Smooth muscle cell of the brain vasculature (primary cell): ENCODE measurements at regions not wholly inside any gene's neighbourhood (a gene's known extent, or its start where the extent isn't known, plus 50 kb on each side); places are given as distances from the start of the nearest gene placed in this dataset.
"Not testable (repeated sequence)": the region's sequence is repeated elsewhere in the genome, so short reads cannot be mapped to it uniquely, and the experiment has no call there.

ENCODE experiments used
- DNase-seq: peaks from one replicate; pipeline ENCODE4 v3.0.0-alpha.2; 2012; ENCODE audit warnings: low read depth, low spot score

GRCh38 chr9:1918108-1918507 is 97.0 kb upstream of the SMARCA2 start:
- DNase-seq = no peak

GRCh38 chr9:1918622-1919021 is 96.5 kb upstream of the SMARCA2 start:
- no peak for DNase-seq

GRCh38 chr9:1919229-1919628 is 95.9 kb upstream of the SMARCA2 start:
- no peak for DNase-seq

- no peak for DNase-seq
Observed at GRCh38 chr9:1920386-1920785, 94.8 kb upstream of the SMARCA2 start.

GRCh38 chr9:1922026-1922425 is 93.1 kb upstream of the SMARCA2 start:
- DNase-seq = no peak

GRCh38 chr9:1927546-1927945 is 87.6 kb upstream of the SMARCA2 start:
- DNase-seq = no peak

GRCh38 chr9:1929134-1929533 is 86.0 kb upstream of the SMARCA2 start:
- DNase-seq = no peak

- DNase-seq = no peak
Observed at GRCh38 chr9:1929722-1930244, 85.4 kb upstream of the SMARCA2 start.

- DNase-seq = not testable (repeated sequence)
Observed at GRCh38 chr9:1930245-1930736, 84.9 kb upstream of the SMARCA2 start.

GRCh38 chr9:1938135-1938534 is 77.0 kb upstream of the SMARCA2 start:
- DNase-seq = no peak

GRCh38 chr9:1938675-1939170 is 76.4 kb upstream of the SMARCA2 start:
- no peak for DNase-seq

- DNase-seq = no peak
Observed at GRCh38 chr9:1939466-1939865, 75.7 kb upstream of the SMARCA2 start.

- no peak for DNase-seq
Observed at GRCh38 chr9:1939926-1940368, 75.2 kb upstream of the SMARCA2 start.

- no peak for DNase-seq
Observed at GRCh38 chr9:1941989-1942388, 73.2 kb upstream of the SMARCA2 start.

GRCh38 chr9:1946526-1947283 is 68.4 kb upstream of the SMARCA2 start:
- DNase-seq = no peak

- no peak for DNase-seq
Observed at GRCh38 chr9:1947438-1947837, 67.7 kb upstream of the SMARCA2 start.

GRCh38 chr9:1948541-1948940 is 66.6 kb upstream of the SMARCA2 start:
- DNase-seq = no peak

GRCh38 chr9:1951446-1951845 is 63.7 kb upstream of the SMARCA2 start:
- DNase-seq = no peak

- DNase-seq = no peak
Observed at GRCh38 chr9:1952001-1952400, 63.1 kb upstream of the SMARCA2 start.

- DNase-seq = no peak
Observed at GRCh38 chr9:1954238-1954637, 60.9 kb upstream of the SMARCA2 start.

GRCh38 chr9:1956958-1957357 is 58.2 kb upstream of the SMARCA2 start:
- DNase-seq = no peak

- no peak for DNase-seq
Observed at GRCh38 chr9:1957856-1958255, 57.3 kb upstream of the SMARCA2 start.

- no peak for DNase-seq
Observed at GRCh38 chr9:1959371-1959770, 55.8 kb upstream of the SMARCA2 start.
